K562 (cell line): ENCODE measurements at regions not wholly inside any gene's neighbourhood (a gene's known extent, or its start where the extent isn't known, plus 50 kb on each side); places are given as distances from the start of the nearest gene placed in this dataset.

Experiments
- ATAC-seq: fragments of 200-7000 bp; cut with Tn5 transposase; 3 replicates; pipeline ENCODE4 v1.9.1; 2020; ENCODE audit warnings: moderate library complexity
- BruUV-seq: library from RNA; stranded (reverse); fragments of 400-500 nt; replicated peaks from 2 replicates; lab custom pipeline; 2021; lab: Mats Ljungman, UMichigan
- CTCF ChIA-PET: fragments of 300-600 bp; formaldehyde crosslinking; extraction: SDS; loops from one replicate; lab custom pipeline; 2021; ENCODE audit warnings: low intra/inter-chr PET ratio; lab: Yijun Ruan, JAX
- POLR2A ChIA-PET: fragments of 300-600, 350-650 bp; sonication (Branson Sonifier 250); formaldehyde crosslinking; extraction: SDS; loops from one replicate; lab custom pipeline; 2021; ENCODE audit warnings: antibody characterized with exemption, inconsistent platforms; lab: Yijun Ruan, JAX
- DNase-seq, 4 experiments: peaks; one replicate each; pipeline versions ENCODE4 v3.0.0 to v3.0.0-alpha.2; 2011 to 2018; ENCODE audit warnings: low spot score in 3 of 4, mixed read lengths in 3 of 4; ENCODE audit errors: extremely low read depth in 1 of 4
- FAIRE-seq: peaks from 2 replicates; lab custom pipeline; 2011; peaks lifted over from hg19 to GRCh38; lab: Jason Lieb, UNC
- H2AFZ ChIP-seq: 2 replicates; pipeline ENCODE4 v1.6.0; 2011; ENCODE audit warnings: low read depth, low read length, control low read depth, inconsistent platforms
- H3K27ac ChIP-seq: fragments of 200-600 bp; 3 replicates; pipeline ENCODE4 v1.8.0; 2011; ENCODE audit warnings: low read depth, mild to moderate bottlenecking, control low read depth, inconsistent platforms, low read length, moderate library complexity, mixed read lengths; ENCODE audit errors: extremely low read depth
- H3K27me3 ChIP-seq, 2 experiments: fragments of 300-600 bp in 1 of 2; 2 replicates in 1 of 2; 3 replicates in 1 of 2; pipeline versions ENCODE4 v1.6.0 to v1.8.0; 2011; ENCODE audit warnings: inconsistent platforms in 2 of 2, low read length in 2 of 2, mild to moderate bottlenecking in 1 of 2, mixed read lengths in 1 of 2, moderate library complexity in 1 of 2; ENCODE audit not compliant: control insufficient read depth in 2 of 2, insufficient read depth in 2 of 2
- H3K36me3 ChIP-seq: fragments of 300-600 bp; 3 replicates; pipeline ENCODE4 v1.8.0; 2011; ENCODE audit warnings: mild to moderate bottlenecking, low read length, inconsistent platforms; ENCODE audit not compliant: control insufficient read depth, insufficient read depth
- H3K4me1 ChIP-seq, 2 experiments: fragments of 200-600 bp in 1 of 2; replicated peaks in 1 of 2; 2 replicates in 1 of 2; 3 replicates in 1 of 2; pipeline versions ENCODE4 v1.5.1 to v1.8.0; 2011; ENCODE audit warnings: inconsistent platforms in 2 of 2, low read length in 2 of 2, mild to moderate bottlenecking in 1 of 2, mixed read lengths in 1 of 2, moderate library complexity in 1 of 2; ENCODE audit not compliant: control insufficient read depth in 2 of 2, insufficient read depth in 2 of 2
- H3K4me2 ChIP-seq: 2 replicates; pipeline ENCODE4 v1.6.1; 2011; ENCODE audit warnings: low read length, control low read depth, inconsistent platforms, mixed read lengths; ENCODE audit not compliant: insufficient read depth
- H3K4me3 ChIP-seq: fragments of 200-600 bp; sonication (generic), shearing (Covaris generic); 2 replicates; pipeline ENCODE4 v1.5.1; 2016; ENCODE audit warnings: control low read depth, inconsistent platforms
- H3K79me2 ChIP-seq: fragments of 200-600 bp; 3 replicates; pipeline ENCODE4 v1.8.0; 2011; ENCODE audit warnings: low read length, inconsistent platforms; ENCODE audit not compliant: control insufficient read depth, insufficient read depth
- H3K9ac ChIP-seq, 2 experiments: 2 replicates each; pipeline versions ENCODE4 v1.6.0 to v1.6.1; 2011; ENCODE audit warnings: low read depth in 2 of 2, low read length in 2 of 2, control low read depth in 1 of 2, inconsistent platforms in 1 of 2, mild to moderate bottlenecking in 1 of 2, mixed read lengths in 1 of 2; ENCODE audit not compliant: insufficient read depth in 1 of 2
- H3K9me1 ChIP-seq: one replicate; pipeline ENCODE4 v1.6.0; 2011; ENCODE audit warnings: inconsistent platforms, mild to moderate bottlenecking, low read length, moderate library complexity; ENCODE audit not compliant: control insufficient read depth, insufficient read depth
- H3K9me3 ChIP-seq: replicated peaks from 2 replicates; pipeline ENCODE4 v1.5.1; 2011; ENCODE audit warnings: low read depth, low read length, inconsistent platforms; ENCODE audit not compliant: control insufficient read depth, insufficient read depth
- H4K20me1 ChIP-seq: replicated peaks from 2 replicates; pipeline ENCODE4 v1.6.1; 2011; ENCODE audit warnings: low read length, inconsistent platforms, mixed read lengths; ENCODE audit not compliant: control insufficient read depth, insufficient read depth
- CEBPG ChIP-seq, 3 experiments: fragments of 200-800 bp in 1 of 3; sonication (Bioruptor generic) in 1 of 3; sonication (generic) in 1 of 3; formaldehyde crosslinking in 1 of 3; IDR thresholded peaks in 2 of 3; conservative IDR thresholded peaks in 1 of 3; 2 replicates each; pipeline versions ENCODE4 v1.6.1 to v1.8.0; 2016 to 2022; ENCODE audit warnings: missing compliant biosample characterization in 2 of 3, missing genetic modification characterization in 2 of 3, mild to moderate bottlenecking in 1 of 3, missing genetic modification reagents in 1 of 3
- ETV5 ChIP-seq: sonication (generic); formaldehyde crosslinking; IDR thresholded peaks from 2 replicates; pipeline ENCODE4 v1.4.0; 2020; ENCODE audit warnings: low read depth, mild to moderate bottlenecking, missing genetic modification reagents
- FOXJ3 ChIP-seq: sonication (generic); formaldehyde crosslinking; IDR thresholded peaks from 2 replicates; pipeline ENCODE4 v1.4.0; 2020; ENCODE audit warnings: mild to moderate bottlenecking, missing genetic modification reagents
- ILK ChIP-seq: fragments of 450-650 bp; IDR thresholded peaks from 2 replicates; pipeline ENCODE4 v1.6.1; 2016; ENCODE audit warnings: missing genetic modification characterization, low read depth, mild to moderate bottlenecking, missing compliant biosample characterization, moderate library complexity, borderline replicate concordance
- NFE2 ChIP-seq: IDR thresholded peaks from 2 replicates; pipeline ENCODE4 v1.6.1; 2014; ENCODE audit warnings: antibody characterized with exemption, low read depth
- TAF7 ChIP-seq: fragments of 450-650 bp; IDR thresholded peaks from 2 replicates; pipeline ENCODE4 v1.6.1; 2016; ENCODE audit warnings: missing genetic modification characterization, missing compliant biosample characterization
- ZKSCAN3 ChIP-seq: fragments of 250-450 bp; sonication (Bioruptor Pico); IDR thresholded peaks from 2 replicates; pipeline ENCODE4 v1.4.0; 2020
- WGBS: fragments of 100-300 bp; shearing (Covaris generic); methylation state at CpG from one replicate; pipeline ENCODE4 v1.1.6; 2016; ENCODE audit warnings: low coverage, mixed read lengths; ENCODE audit not compliant: insufficient coverage; ENCODE audit errors: missing lambda C conversion rate; 5-methylcytosine and 5-hydroxymethylcytosine counted together
- in situ Hi-C: fragments of 300-500 bp; cut with MboI; formaldehyde crosslinking; loops from 4 replicates; pipeline ENCODE4 v1.15.0; 2018; ENCODE audit warnings: inconsistent platforms, mixed read lengths
- intact Hi-C: fragments of 100-400 bp; cut with micrococcal nuclease; formaldehyde crosslinking; loops from 2 replicates; pipeline ENCODE4 v1.14.2; 2022
- TF ChIP-seq, protein P1 (sequence below): fragments of 250-450 bp; sonication (Bioruptor Pico); IDR thresholded peaks from 2 replicates; pipeline ENCODE4 v1.5.1; 2021; ENCODE audit warnings: mild to moderate bottlenecking

DNA sequence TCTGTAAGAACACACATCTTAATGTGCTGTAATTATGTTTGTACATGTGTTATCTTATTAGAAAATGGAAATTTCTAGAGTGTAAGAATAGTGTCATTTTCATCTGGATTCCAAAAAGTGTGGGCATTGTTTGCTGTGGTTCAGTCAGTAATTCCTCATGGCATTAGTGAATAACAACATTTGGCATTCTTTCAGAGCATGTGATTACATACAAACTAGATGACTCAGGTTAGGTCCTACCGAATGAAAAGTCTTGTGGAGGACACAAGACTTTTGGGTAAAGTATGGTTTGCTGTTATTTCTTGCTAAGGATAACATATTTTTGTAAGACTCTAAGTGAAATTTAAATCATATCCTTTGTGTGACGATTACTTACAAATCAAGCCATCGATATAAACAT, 593.1 kb upstream of the NRXN1 start:
- CTCF ChIA-PET: no interaction called here
- no peaks in the 10 kb centered on the region for H3K4me1 ChIP-seq
- no peak for FAIRE-seq
- WGBS: 2% methylated on average over 3 of the region's 3 CpGs
- no peaks in the 10 kb centered on the region for H3K36me3 ChIP-seq
- H4K20me1 ChIP-seq: no peaks in the 10 kb centered on the region
- no peak overlapping the region for H3K4me2 ChIP-seq
- ATAC-seq: no peak
- in situ Hi-C loops (no loop called here), intact Hi-C loops (no loop called here)
- H2AFZ ChIP-seq: no peak overlapping the region
- no peak overlapping the region for H3K4me3 ChIP-seq
- POLR2A ChIA-PET: no interaction called here
- no peaks in the 10 kb centered on the region for H3K9me1 ChIP-seq
- no peaks in the 10 kb centered on the region for H3K27me3 ChIP-seq
- no peak overlapping the region for H3K9ac ChIP-seq
- no peak overlapping the region for H3K27ac ChIP-seq
- BruUV-seq: no TSS peak
- DNase-seq: no peak
- H3K9me3 ChIP-seq: no peaks in the 10 kb centered on the region
- TF ChIP-seq, protein P1, sequence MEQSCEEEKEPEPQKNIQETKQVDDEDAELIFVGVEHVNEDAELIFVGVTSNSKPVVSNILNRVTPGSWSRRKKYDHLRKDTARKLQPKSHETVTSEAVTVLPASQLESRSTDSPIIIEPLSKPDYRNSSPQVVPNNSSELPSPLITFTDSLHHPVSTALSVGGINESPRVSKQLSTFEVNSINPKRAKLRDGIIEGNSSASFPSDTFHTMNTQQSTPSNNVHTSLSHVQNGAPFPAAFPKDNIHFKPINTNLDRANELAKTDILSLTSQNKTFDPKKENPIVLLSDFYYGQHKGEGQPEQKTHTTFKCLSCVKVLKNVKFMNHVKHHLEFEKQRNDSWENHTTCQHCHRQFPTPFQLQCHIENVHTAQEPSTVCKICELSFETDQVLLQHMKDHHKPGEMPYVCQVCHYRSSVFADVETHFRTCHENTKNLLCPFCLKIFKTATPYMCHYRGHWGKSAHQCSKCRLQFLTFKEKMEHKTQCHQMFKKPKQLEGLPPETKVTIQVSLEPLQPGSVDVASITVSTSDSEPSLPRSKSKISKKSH: no peak
- no peak for TF ChIP-seq TAF7 (tag)
- TF ChIP-seq ZKSCAN3 (CRISPR knock-in tag): no peak
- TF ChIP-seq ETV5: no peak
- TF ChIP-seq CEBPG (CRISPR knock-in tag; IDR thresholded peaks at IDR 0.05): no peak
- no peak for TF ChIP-seq CEBPG (tag; conservative IDR thresholded peaks at IDR 0.05 in 1 of 2, IDR thresholded peaks at IDR 0.05 in 1 of 2)
- no peak for TF ChIP-seq NFE2
- no peak for TF ChIP-seq ILK (tag)
- no peak for TF ChIP-seq FOXJ3 (CRISPR knock-in tag)
- no peaks in the 10 kb centered on the region for H3K79me2 ChIP-seq
